IMR-90 (cell line): ENCODE measurements at regions not wholly inside any gene's neighbourhood (a gene's known extent, or its start where the extent isn't known, plus 50 kb on each side); places are given as distances from the start of the nearest gene placed in this dataset.

Experiments
- ATAC-seq: fragments of 200-7000 bp; cut with Tn5 transposase; 2 replicates; pipeline ENCODE4 v1.9.1; 2020; ENCODE audit warnings: low read depth, mild to moderate bottlenecking, moderate library complexity
- BruUV-seq: library from RNA; stranded (reverse); fragments of 400-500 nt; replicated peaks from 2 replicates; lab custom pipeline; 2021; lab: Mats Ljungman, UMichigan
- CTCF ChIA-PET: fragments of 300-600 bp; formaldehyde crosslinking; extraction: SDS; loops from one replicate; lab custom pipeline; 2021; ENCODE audit warnings: antibody characterized with exemption; lab: Yijun Ruan, JAX
- POLR2A ChIA-PET: fragments of 300-600 bp; sonication (Branson Sonifier 250); formaldehyde crosslinking; loops from one replicate; lab custom pipeline; 2022; ENCODE audit warnings: antibody characterized with exemption; ENCODE audit not compliant: unreplicated experiment; lab: Charles Lee
- DNase-seq: peaks from one replicate; pipeline ENCODE4 v3.0.0; 2013
- H2AFZ ChIP-seq: replicated peaks from 2 replicates; pipeline ENCODE3; 2013; ENCODE audit warnings: low read length, mild to moderate bottlenecking; ENCODE audit not compliant: poor library complexity
- H2AK5ac ChIP-seq: 2 replicates; pipeline ENCODE4 v1.6.1; 2013; ENCODE audit warnings: low read depth, low read length, inconsistent platforms
- H2AK9ac ChIP-seq: replicated peaks from 2 replicates; pipeline ENCODE3; 2013; ENCODE audit warnings: mild to moderate bottlenecking, low read depth, low read length, moderate library complexity; ENCODE audit not compliant: poor library complexity
- H2BK120ac ChIP-seq: 2 replicates; pipeline ENCODE4 v1.6.1; 2013; ENCODE audit warnings: low read depth, low read length, inconsistent platforms
- H2BK15ac ChIP-seq: 3 replicates; pipeline ENCODE4 v1.6.1; 2013; ENCODE audit warnings: low read depth, low read length, inconsistent platforms
- H2BK20ac ChIP-seq: 2 replicates; pipeline ENCODE4 v1.6.1; 2013; ENCODE audit warnings: low read depth, mild to moderate bottlenecking, inconsistent platforms, low read length, moderate library complexity
- H2BK5ac ChIP-seq: 2 replicates; pipeline ENCODE4 v1.6.1; 2013; ENCODE audit warnings: mild to moderate bottlenecking, low read depth, low read length, inconsistent platforms; ENCODE audit not compliant: poor library complexity, severe bottlenecking
- H3K14ac ChIP-seq: replicated peaks from 2 replicates; pipeline ENCODE4 v1.6.1; 2013; ENCODE audit warnings: low read depth, low read length, inconsistent platforms
- H3K18ac ChIP-seq: 2 replicates; pipeline ENCODE4 v1.6.1; 2013; ENCODE audit warnings: low read depth, low read length, control low read depth
- H3K23ac ChIP-seq: 2 replicates; pipeline ENCODE4 v1.6.1; 2013; ENCODE audit warnings: low read depth, low read length, inconsistent platforms
- H3K27ac ChIP-seq: 2 replicates; pipeline ENCODE4 v1.5.1; 2013; ENCODE audit warnings: mild to moderate bottlenecking, control low read depth, low read length; ENCODE audit not compliant: insufficient read depth
- H3K27me3 ChIP-seq: 2 replicates; pipeline ENCODE4 v1.6.1; 2013; ENCODE audit warnings: low read length; ENCODE audit not compliant: control insufficient read depth, insufficient read depth
- H3K36me3 ChIP-seq: 2 replicates; pipeline ENCODE4 v1.6.1; 2013; ENCODE audit warnings: low read length, mixed read lengths; ENCODE audit not compliant: control insufficient read depth, insufficient read depth
- H3K4ac ChIP-seq: 2 replicates; pipeline ENCODE4 v1.6.1; 2013; ENCODE audit warnings: low read depth, low read length, inconsistent platforms
- H3K4me1 ChIP-seq: 2 replicates; pipeline ENCODE4 v1.6.1; 2013; ENCODE audit warnings: low read length, mixed read lengths; ENCODE audit not compliant: control insufficient read depth, insufficient read depth
- H3K4me2 ChIP-seq: 2 replicates; pipeline ENCODE4 v1.6.1; 2013; ENCODE audit warnings: low read depth, mild to moderate bottlenecking, control low read depth, low read length, moderate library complexity
- H3K4me3 ChIP-seq: 2 replicates; pipeline ENCODE4 v1.5.1; 2013; ENCODE audit warnings: low read depth, mild to moderate bottlenecking, control low read depth, low read length, moderate library complexity; ENCODE audit not compliant: insufficient read depth
- H3K56ac ChIP-seq: 2 replicates; pipeline ENCODE4 v1.6.1; 2013; ENCODE audit warnings: low read length, inconsistent platforms; ENCODE audit not compliant: insufficient read depth; ENCODE audit errors: extremely low read depth
- H3K79me1 ChIP-seq, 2 experiments: 2 replicates each; pipeline ENCODE4 v1.6.1; 2013; ENCODE audit warnings: low read length in 2 of 2, inconsistent platforms in 1 of 2, low read depth in 1 of 2
- H3K9ac ChIP-seq: 2 replicates; pipeline ENCODE4 v1.6.1; 2013; ENCODE audit warnings: low read depth, low read length, control low read depth
- H3K9me1 ChIP-seq: 2 replicates; pipeline ENCODE4 v1.6.1; 2013; ENCODE audit warnings: low read length, inconsistent platforms; ENCODE audit not compliant: insufficient read depth
- H3K9me3 ChIP-seq: 2 replicates; pipeline ENCODE4 v1.6.1; 2013; ENCODE audit warnings: low read length; ENCODE audit not compliant: control insufficient read depth, insufficient read depth
- H4K20me1 ChIP-seq: 2 replicates; pipeline ENCODE4 v1.6.1; 2013; ENCODE audit warnings: low read length, inconsistent platforms; ENCODE audit not compliant: insufficient read depth
- H4K5ac ChIP-seq: 2 replicates; pipeline ENCODE4 v1.6.1; 2013; ENCODE audit warnings: mild to moderate bottlenecking, low read depth, low read length, control low read depth
- H4K8ac ChIP-seq, 2 experiments: 2 replicates each; pipeline ENCODE4 v1.6.1; 2013; ENCODE audit warnings: low read depth in 2 of 2, low read length in 2 of 2, control low read depth in 1 of 2, inconsistent platforms in 1 of 2
- H4K91ac ChIP-seq: 2 replicates; pipeline ENCODE4 v1.6.1; 2013; ENCODE audit warnings: low read depth, low read length, inconsistent platforms; ENCODE audit not compliant: insufficient read depth
- CEBPB ChIP-seq: IDR thresholded peaks from 2 replicates; pipeline ENCODE4 v1.6.1; 2012; ENCODE audit warnings: low read depth, low read length, improper control_type of control experiment
- CHD1 ChIP-seq: IDR thresholded peaks from 2 replicates; pipeline ENCODE4 v1.6.1; 2012; ENCODE audit warnings: low read depth, low read length, improper control_type of control experiment
- MAZ ChIP-seq: IDR thresholded peaks from 2 replicates; pipeline ENCODE4 v1.6.1; 2012; ENCODE audit warnings: low read depth, mild to moderate bottlenecking, low read length, improper control_type of control experiment, moderate library complexity, borderline replicate concordance
- NFE2L2 ChIP-seq: fragments of 150-350 bp; IDR thresholded peaks from 2 replicates; pipeline ENCODE4 v1.6.1; 2016; ENCODE audit warnings: low read depth, mild to moderate bottlenecking, low read length
- RCOR1 ChIP-seq: IDR thresholded peaks from 2 replicates; pipeline ENCODE4 v1.6.1; 2012; ENCODE audit warnings: mild to moderate bottlenecking, low read length, improper control_type of control experiment; ENCODE audit not compliant: insufficient replicate concordance
- SMC3 ChIP-seq: fragments of 150-350 bp; IDR thresholded peaks from 2 replicates; pipeline ENCODE4 v1.6.1; 2016; ENCODE audit warnings: low read depth, mild to moderate bottlenecking, antibody characterized with exemption, low read length, moderate library complexity
- WGBS, 2 experiments: methylation state at CpG; one replicate each; pipeline versions ENCODE4 v1.1.5 to v1.1.7; 2013; ENCODE audit warnings: missing lambda C conversion rate in 2 of 2; ENCODE audit not compliant: insufficient read length in 1 of 2; ENCODE audit errors: extremely low coverage in 2 of 2; 5-methylcytosine and 5-hydroxymethylcytosine counted together
- dilution Hi-C: fragments of 300-500 bp; cut with HindIII; formaldehyde crosslinking; loops from one replicate; pipeline ENCODE4 v1.14.3; 2018; ENCODE audit warnings: low sequenced_read_pairs; ENCODE audit not compliant: unreplicated experiment
- in situ Hi-C: fragments of 300-500 bp; cut with MboI; formaldehyde crosslinking; loops from 3 replicates; pipeline ENCODE4 v1.14.3; 2019; ENCODE audit warnings: low sequenced_read_pairs, inconsistent platforms, mixed read lengths
- intact Hi-C: fragments of 100-400 bp; cut with micrococcal nuclease; formaldehyde crosslinking; loops from 2 replicates; pipeline ENCODE4 v1.10.0; 2022
- TF ChIP-seq, protein P1 (sequence below): fragments of 150-350 bp; IDR thresholded peaks from 2 replicates; pipeline ENCODE4 v1.6.1; 2016; ENCODE audit warnings: low read depth, mild to moderate bottlenecking, low read length, moderate library complexity, borderline replicate concordance
- TF ChIP-seq, protein P2 (sequence below): fragments of 150-350 bp; IDR thresholded peaks from 2 replicates; pipeline ENCODE4 v1.6.1; 2017; ENCODE audit warnings: mild to moderate bottlenecking, antibody characterized with exemption, low read length, low read depth
- TF ChIP-seq, protein P3 (sequence below): conservative IDR thresholded peaks from 2 replicates; pipeline ENCODE4 v1.5.1; 2012; ENCODE audit warnings: mild to moderate bottlenecking, low read depth, low read length, improper control_type of control experiment

DNA sequence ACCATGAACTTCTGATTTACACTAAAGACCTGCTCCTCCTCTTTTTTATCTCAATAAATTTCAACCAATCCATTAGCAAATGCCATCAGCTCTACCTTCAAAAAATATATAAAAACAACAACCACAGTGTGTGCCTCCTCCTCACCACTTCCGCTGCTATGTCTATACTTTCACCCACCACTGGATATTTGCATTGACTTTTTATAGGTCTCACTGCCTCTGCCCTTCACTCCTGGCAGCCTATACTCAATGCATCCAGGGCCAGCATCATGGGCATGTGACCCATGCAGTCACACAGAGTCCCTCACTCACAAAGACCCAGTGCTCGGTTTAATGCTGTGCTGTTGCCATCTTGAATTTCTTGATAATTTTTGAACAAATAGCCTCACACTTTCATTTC, 53.5 kb upstream of the CCDC54 start:
- Histone ChIP-seq H4K5ac (no peak overlapping the region), H4K91ac (no peak overlapping the region), H3K18ac (no peak overlapping the region), H3K4ac (no peak overlapping the region), H3K14ac (no peak overlapping the region), H3K23ac (no peak overlapping the region), H3K9me3 (no peaks in the 10 kb centered on the region), H3K9ac (no peak overlapping the region), H3K56ac (no peak overlapping the region), H2AK5ac (no peak overlapping the region), H3K4me1 (no peaks in the 10 kb centered on the region), H2BK15ac (no peak overlapping the region), H3K27me3 (peaks cover 22% of the 10 kb centered on the region), H3K79me1 (no peaks in the 10 kb centered on the region), H2BK5ac (no peak overlapping the region), H2AK9ac (no peak overlapping the region), H3K9me1 (no peaks in the 10 kb centered on the region), H2BK20ac (no peak overlapping the region), H4K20me1 (no peaks in the 10 kb centered on the region), H2BK120ac (no peak overlapping the region), H3K27ac (no peak overlapping the region), H4K8ac (no peak overlapping the region), H3K4me3 (no peak overlapping the region), H2AFZ (no peak overlapping the region), H3K36me3 (no peaks in the 10 kb centered on the region), H3K4me2 (no peak overlapping the region)
- DNase-seq, result no peak
- TF ChIP-seq CHD1, result no peak
- no peak for TF ChIP-seq SMC3
- no peak for TF ChIP-seq NFE2L2
- TF ChIP-seq CEBPB, result no peak
- TF ChIP-seq MAZ, result no peak
- TF ChIP-seq RCOR1, result no peak
- TF ChIP-seq, protein P1, sequence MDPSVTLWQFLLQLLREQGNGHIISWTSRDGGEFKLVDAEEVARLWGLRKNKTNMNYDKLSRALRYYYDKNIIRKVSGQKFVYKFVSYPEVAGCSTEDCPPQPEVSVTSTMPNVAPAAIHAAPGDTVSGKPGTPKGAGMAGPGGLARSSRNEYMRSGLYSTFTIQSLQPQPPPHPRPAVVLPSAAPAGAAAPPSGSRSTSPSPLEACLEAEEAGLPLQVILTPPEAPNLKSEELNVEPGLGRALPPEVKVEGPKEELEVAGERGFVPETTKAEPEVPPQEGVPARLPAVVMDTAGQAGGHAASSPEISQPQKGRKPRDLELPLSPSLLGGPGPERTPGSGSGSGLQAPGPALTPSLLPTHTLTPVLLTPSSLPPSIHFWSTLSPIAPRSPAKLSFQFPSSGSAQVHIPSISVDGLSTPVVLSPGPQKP, result no peak
- TF ChIP-seq, protein P2, sequence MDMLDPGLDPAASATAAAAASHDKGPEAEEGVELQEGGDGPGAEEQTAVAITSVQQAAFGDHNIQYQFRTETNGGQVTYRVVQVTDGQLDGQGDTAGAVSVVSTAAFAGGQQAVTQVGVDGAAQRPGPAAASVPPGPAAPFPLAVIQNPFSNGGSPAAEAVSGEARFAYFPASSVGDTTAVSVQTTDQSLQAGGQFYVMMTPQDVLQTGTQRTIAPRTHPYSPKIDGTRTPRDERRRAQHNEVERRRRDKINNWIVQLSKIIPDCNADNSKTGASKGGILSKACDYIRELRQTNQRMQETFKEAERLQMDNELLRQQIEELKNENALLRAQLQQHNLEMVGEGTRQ, result no peak
- TF ChIP-seq, protein P3, sequence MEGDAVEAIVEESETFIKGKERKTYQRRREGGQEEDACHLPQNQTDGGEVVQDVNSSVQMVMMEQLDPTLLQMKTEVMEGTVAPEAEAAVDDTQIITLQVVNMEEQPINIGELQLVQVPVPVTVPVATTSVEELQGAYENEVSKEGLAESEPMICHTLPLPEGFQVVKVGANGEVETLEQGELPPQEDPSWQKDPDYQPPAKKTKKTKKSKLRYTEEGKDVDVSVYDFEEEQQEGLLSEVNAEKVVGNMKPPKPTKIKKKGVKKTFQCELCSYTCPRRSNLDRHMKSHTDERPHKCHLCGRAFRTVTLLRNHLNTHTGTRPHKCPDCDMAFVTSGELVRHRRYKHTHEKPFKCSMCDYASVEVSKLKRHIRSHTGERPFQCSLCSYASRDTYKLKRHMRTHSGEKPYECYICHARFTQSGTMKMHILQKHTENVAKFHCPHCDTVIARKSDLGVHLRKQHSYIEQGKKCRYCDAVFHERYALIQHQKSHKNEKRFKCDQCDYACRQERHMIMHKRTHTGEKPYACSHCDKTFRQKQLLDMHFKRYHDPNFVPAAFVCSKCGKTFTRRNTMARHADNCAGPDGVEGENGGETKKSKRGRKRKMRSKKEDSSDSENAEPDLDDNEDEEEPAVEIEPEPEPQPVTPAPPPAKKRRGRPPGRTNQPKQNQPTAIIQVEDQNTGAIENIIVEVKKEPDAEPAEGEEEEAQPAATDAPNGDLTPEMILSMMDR, result no peak
- intact Hi-C loops (no loop called here), dilution Hi-C loops (no loop called here), in situ Hi-C loops (no loop called here)
- POLR2A ChIA-PET, result no interaction called here
- BruUV-seq, result no TSS peak
- CTCF ChIA-PET, result no interaction called here
- no peak for ATAC-seq
- 80% methylated on average over 1 of the region's 2 CpGs; no CpG with 5 or more reads in 1 of the 2 experiments for WGBS, 2 experiments
